Cardiac septum (tissue), 1 donor: ENCODE measurements at regions not wholly inside any gene's neighbourhood (a gene's known extent, or its start where the extent isn't known, plus 50 kb on each side); places are given as distances from the start of the nearest gene placed in this dataset.
"Not testable (repeated sequence)": the region's sequence is repeated elsewhere in the genome, so short reads cannot be mapped to it uniquely, and the experiment has no call there.

Experiments used
- DNase-seq: peaks from one replicate; pipeline ENCODE4 v3.0.0-alpha.2; 2020; ENCODE audit warnings: low spot score
- intact Hi-C: fragments of 100-400 bp; cut with DNase I; formaldehyde crosslinking; loops from one replicate; pipeline ENCODE4 v1.14.0; 2022
- donor health status: DM: no; HTN: no; CAD: no.

DNA sequence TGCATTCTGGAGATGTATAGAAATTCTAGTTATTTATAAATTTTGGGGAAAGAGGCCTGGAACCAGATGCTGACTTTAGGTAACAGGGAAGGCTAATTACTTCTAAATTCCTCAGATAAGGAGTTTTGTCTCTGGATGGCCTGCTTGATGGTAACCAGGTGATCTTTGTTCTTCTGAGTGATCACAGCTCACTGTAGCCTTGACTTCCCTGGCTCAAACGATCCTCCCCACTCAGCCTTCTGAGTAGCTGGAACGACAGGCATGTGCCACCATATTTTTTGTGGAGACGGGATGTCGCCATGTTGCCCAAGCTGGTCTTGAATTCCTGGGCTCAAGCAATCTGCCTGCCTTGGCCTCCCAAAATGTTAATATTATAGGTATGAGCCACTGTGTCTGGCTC lies 54.4 kb upstream of the MSH6 start:
- no peak for DNase-seq
- intact Hi-C loops = no loop called here

DNA sequence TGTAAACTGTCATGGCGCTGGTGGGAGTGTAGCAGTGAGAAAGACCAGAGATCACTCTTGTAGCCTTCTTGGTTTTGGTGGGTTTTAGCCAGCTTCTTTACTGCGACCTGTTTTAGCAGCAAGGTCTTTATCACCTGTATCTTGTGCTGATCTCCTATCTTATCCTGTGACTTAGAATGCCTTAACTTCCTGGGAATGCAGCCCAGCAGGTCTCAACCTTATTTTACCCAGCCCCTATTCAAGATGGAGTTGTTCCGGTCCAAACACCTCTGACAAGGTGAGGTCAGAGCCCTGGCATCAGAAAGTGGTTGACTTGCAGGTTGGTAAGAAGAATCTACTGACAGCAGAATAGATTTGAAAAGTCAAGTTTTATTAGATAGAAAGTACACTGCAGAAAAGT lies 55.0 kb upstream of the MSH6 start:
- DNase-seq = no peak
- intact Hi-C loops = no loop called here

DNA sequence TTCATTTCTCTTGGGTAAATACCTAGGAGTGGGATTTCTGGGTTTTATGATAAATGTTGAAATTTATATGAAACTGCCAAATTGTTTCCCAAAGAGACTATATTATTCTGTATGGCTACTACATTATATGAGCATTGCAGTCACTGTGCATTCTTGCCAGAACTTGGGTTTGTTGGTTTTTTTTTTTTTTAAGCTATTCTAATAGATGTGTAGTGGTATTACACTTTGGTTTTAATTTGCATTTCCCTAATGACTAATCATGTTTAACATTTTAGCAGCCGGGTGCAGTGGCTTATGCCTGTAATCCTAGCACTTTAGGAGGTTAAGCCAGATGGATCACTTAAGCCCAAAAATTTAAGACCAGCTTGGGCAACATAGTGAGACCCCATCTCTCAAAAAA lies 56.0 kb upstream of the MSH6 start:
- intact Hi-C loops = not testable (repeated sequence)

DNA sequence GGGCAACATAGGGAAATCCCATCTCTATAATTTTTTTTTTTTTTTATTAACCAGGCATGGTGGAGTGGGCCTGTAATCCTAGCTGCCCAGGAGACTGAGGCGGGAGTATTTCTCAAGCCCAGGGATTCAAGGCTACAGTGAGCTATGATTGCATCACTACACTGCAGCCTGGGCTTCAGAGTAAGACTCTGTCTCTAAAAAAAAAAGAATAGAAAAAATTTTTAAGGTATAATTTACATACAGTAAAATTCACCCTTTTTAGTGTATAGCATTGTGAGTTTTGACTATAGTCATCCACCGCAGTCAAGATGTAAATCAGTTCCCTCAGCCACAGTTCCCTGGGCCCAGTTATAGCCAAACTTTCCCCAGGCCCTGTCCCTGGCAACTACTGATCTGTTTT lies 57.1 kb upstream of the MSH6 start:
- no peak for DNase-seq
- intact Hi-C loops = no loop called here

More for the DNA sequence above, 56.0 kb upstream of the MSH6 start:
- not testable (repeated sequence) for DNase-seq

DNA sequence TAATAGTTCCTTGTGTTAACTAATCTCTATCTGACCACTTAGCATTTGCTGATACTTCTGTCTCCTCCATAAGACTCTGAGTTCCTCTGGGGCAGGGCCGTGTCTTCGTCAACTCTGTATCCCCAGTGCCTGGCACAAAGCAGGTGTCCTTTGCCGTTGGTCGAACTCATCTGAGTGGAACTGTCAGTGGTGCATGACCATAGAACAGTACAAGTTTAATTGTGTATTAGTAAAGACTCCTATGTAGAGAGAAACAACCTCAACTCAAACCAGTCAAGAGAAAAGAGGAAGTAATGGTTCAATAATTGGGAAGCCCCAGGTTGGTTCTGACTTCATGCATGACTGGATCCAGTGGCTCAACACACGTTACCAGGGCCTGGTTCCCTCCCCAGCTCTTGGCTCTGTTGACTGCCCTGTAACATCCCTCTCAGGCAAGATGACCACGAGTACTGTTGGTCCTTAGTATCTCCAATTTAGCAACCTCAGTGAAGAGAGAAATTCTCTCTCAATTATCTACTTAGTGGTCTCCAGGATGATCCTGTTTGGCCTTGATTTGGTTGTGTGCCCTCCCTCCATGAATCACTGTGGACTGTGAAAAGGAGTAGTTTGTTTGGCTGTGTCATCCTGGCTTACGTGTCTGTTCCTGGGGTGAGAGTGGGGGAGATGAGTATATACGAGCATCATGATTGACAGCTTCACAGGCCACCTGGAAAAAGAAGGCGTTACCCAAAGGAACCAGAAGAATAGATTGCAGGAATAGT lies 58.5 kb upstream of the MSH6 start:
- intact Hi-C loops = no loop called here
- no peak for DNase-seq

DNA sequence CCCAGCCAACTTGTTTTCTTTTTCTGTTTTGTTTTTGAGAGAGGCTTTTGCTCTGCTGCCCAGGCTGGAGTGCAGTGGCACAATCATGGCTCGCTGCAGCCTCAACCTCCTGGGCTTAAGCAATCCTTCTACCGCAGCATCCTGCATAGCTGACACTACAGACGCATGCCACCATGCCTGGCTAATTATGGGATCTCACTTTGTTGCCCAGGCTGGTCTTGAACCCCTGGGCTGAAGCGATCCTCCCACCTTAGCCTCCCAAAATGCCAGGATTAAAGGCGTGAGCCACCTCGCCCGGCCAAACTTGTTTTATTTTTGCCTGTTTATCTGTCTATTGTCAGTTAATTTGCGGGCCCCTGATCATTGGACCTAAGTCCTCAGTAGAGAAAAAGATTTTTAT lies 61.6 kb upstream of the MSH6 start:
- intact Hi-C loops = no loop called here

DNA sequence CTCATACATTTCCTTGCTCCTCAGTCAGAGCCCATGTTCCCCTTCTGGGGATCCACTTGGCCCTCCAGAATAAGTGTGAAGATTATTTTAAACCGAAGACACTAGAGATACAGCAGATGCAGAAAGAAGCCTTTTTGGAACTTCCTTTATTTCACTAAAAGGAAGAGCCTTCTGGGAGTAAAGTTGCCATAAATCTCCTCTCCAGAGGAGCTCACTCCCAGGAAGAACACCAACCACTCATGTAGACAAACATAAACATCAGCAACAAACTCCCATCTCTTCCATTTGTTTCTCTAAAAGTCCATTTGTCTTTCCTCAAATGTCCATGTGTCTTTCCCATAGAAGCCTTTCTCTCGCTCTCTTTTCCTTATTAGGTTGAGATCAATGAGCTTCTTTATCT lies 62.4 kb upstream of the MSH6 start:
- intact Hi-C loops = no loop called here
- DNase-seq = no peak

More for the DNA sequence above, 61.6 kb upstream of the MSH6 start:
- no peak for DNase-seq

DNA sequence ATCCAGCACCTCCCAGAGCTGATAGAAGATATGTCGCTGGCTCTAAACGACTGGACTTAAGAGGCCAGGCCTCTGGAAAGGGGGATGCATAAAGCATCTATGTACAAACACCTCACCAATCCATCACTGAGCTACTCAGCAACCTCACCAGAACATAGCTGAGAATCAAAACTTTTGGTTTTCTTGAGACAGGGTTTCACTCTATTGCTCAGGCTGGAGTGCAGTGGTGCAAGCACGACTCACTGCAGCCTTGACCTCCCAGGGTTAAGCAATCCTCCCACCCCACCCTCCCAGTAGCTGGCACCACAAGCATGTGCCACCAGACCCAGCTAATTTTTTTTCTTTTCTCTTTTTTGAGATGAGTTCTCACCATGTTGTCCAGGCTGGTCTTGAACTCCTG lies 62.9 kb upstream of the MSH6 start:
- DNase-seq = no peak
- intact Hi-C loops = no loop called here

DNA sequence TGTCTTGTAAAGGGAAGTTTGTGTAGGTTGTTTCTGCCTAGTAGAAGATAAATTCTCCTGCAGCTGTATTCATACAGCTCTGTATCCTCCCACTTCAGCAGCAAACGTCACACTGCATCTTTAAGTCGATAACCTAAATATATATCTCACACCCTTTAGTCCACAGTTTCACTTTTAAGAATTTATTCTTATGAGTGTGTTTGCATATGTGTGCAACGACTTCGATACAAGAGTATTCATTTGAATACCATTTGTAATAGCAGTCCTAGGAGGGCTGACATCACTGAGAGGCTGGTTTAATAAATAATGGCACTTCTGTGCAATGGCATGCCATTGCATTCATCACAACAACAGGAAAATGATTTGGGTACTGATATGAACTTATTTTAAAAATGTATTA lies 63.8 kb upstream of the MSH6 start:
- DNase-seq = no peak
- intact Hi-C loops = no loop called here

DNA sequence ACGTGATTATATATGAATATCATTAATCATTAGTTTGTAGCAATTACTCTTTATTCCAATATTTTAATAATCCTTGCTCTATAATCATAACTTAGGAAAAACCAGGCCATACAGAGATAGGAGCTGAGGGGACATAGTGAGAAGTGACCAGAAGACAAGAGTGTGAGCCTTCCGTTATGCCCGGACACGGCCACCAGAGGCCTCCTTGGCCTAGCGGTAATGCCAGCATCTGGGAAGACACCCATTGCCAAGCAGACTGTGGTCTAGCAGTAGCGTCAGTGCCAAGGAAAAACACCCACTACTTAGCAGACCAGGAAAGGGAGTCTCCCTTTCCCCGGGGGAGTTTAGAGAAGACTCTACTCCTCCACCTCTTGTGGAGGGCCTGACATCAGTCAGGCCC lies 66.6 kb upstream of the MSH6 start:
- DNase-seq, intact Hi-C loops: not testable (repeated sequence)

DNA sequence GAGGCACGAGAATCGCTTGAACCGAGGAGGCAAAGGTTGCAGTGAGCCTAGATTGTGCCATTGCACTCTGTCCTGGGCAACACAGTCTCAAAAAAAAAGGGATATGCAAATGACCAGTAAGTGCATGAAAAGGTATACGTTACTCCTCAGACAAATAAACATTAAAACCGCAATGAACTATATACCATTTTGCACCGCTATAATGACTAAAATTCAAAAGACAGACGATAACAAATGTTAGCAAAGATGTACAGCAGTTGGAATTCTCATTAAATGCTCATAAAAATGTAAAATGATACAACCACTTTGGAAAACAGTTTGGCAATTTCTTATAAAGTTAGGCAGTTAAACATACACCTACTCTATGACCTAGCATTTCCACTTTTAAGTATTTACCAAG lies 67.4 kb upstream of the MSH6 start:
- no peak for DNase-seq
- intact Hi-C loops = no loop called here

DNA sequence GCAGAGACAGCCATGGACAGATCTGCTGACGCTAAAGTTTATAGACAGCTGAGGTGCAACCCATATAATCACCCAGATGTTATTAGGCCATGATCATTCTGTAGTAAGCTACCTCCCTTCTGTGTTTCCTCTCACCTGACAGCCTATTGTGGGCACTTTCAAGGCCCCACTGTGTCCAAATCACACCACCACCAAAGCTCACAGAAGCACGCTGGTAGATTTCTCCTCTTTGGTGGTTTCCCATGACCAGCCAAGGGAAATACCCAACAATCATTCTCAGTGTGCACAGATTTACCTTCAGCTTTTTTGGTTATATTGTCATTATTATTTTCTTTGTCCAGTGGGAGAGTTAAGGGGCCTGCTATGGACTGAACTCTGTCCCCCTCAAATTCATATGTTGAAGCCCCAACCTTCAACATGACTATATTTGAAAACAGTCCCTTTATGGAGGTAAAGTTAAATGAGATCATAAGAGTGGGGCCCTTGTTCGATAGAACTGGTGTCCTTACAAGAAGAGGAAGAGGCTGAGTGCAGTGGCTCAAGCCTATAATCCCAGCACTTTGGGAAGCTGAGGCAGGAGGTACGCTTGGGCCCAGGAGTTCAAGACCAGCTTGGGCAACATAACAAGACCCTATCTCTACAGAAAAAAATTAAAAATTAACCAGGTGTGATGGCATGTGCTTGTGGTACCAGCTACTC lies 74.0 kb upstream of the MSH6 start:
- DNase-seq = no peak
- intact Hi-C loops = no loop called here

DNA sequence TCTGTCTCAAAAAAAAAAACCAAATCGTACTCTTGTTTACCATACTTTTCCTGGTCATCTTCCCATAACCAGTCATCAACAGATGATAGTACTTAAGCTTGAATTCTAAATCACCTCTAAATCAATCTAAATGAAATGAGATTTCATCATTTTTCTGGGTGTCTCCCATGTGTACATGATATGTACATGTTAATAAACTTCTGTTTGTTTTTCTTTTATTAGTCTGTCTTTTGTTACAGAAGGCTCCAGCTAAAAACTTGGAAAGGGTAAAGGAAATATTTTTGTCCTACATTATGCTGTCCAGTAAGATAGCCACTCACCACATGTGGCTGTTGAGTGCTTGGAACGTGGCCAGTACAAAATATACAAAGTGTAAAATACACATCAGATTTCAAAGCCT lies 78.7 kb upstream of the MSH6 start:
- intact Hi-C loops = no loop called here
- DNase-seq = no peak

DNA sequence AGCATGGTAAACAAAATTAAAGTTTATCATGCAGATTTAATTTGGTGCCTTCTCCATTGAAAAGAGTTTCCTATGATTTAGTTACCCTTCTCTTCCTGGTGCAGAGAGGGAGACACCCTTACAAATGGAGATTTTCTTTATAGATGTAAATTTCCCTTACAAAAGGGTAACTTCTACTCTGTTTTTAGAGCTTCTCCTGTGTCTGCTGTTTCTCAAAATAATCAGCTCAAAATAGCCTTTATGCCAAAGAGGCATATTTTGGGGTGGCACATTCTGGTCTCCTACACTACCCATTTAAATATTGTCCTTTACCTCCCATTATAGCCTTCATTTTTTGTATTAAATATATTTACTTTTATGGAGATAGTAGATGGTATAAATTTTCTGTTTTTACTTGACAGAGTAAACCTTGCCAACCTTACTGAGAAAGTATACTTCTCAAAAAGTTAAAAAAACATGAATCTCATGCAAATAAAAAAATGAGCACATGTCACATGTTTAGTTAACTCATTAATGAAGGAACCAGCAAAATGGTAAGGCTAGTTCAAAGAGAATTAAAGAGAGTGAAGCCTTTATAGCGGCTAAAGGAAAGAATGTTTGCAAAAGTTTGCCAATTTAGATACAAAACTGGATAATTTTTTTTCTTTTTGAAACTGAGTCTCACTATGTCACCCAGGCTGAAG lies 83.3 kb upstream of the MSH6 start:
- DNase-seq = no peak
- intact Hi-C loops = no loop called here

DNA sequence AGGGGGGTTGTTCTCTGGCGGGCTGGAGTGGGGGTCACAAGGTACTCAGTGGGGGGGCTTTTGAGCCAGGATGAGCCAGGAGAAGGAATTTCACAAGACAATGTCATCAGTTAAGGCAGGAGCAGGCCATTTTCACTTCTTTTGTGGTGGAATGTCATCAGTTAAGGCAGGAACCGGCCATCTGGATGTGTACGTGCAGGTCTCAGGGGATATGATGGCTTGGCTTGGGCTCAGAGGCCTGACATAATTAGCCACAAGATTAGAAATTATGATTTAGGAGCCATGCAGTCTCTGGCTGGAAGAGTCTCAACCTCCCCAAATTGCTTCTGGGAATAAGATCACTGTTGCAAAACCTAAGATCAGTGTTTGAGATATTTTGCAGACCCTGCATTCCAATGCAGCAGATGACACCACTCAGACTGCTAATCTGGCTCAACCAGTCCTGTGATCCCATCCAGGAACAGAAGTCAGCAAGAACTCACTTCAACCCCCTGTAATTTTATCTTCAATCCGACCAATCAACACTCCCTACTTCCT lies 84.4 kb upstream of the MSH6 start:
- intact Hi-C loops, DNase-seq: not testable (repeated sequence)

DNA sequence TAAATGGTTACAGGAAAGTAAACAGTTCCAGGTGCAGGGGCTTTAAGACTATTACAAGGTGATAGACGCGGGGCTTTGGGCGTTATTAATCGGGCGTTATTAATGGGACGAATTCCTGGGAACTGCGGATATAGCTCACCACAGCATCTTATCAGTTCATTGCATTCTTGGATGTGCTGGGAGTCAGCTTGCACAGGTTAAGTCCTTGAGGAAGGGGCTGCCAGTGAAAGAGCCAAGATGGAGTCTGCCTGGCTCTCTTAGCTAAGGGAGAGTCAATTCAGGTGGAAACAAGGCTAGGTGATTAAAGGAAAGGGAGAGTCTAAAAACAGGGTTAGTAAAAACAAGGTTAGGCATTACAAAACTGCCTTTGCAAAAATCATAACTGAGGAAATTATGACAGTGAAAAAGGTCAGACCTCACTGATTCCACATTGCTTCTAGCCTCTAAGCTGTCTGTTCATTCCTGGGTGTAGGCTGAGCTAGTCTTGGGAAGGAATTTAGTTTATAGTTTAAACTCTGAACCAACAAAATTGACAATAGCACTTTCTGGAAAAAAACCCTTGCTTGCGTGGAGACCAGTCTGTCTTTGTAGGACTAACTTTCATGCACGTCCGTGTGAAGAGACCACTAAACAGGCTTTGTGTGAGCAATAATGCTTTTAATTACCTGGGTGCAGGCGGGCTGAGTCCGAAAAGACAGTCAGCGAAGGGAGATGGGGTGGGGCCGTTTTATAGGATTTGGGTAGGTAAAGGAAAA lies 85.1 kb upstream of the MSH6 start:
- DNase-seq, intact Hi-C loops: not testable (repeated sequence)

DNA sequence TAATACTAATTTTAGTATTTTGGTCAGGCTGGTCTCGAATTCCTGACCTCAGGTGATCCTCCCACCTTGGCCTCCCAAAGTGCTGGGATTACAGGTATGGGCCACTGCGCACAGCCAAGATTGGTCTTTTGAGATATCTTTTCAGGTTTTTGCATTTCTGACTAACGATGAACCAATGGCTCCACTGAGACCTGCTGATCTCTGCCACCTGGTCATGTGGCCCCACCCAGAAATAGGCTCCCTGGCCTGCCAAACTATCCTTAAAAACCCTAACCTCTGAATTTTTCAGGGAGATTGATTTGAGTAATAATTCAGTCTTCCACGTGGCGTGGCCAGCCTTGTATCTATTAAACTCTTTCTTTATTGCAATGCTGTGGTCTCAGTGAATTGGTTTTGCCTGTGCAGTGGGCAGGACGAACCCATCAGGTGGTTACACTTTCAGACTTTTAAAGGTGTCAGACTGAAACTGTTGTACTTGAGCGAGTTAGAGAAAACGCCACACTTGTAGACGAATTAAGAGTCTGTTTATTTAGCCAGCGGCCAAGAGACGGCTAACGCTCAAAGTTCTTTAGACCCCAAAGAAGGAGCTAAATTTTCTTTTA lies 85.8 kb upstream of the MSH6 start:
- intact Hi-C loops = no loop called here
- DNase-seq = no peak

DNA sequence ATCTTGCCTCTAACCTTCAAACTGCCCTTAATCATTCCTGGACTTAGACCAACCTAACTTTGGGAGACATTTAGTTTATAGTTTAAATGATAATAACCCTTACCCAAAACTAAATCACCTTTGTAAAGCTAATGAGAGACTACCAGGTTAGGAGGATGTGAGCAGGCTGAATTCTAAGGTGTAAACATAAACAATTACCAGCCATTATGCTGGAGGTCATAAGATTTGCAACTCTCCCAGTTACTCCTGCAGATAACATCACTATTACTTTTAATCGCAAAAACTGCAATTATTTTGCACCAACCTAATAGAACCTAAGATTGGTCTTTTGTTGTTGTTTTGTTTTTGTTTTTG lies 86.5 kb upstream of the MSH6 start:
- DNase-seq = no peak
- intact Hi-C loops = no loop called here

DNA sequence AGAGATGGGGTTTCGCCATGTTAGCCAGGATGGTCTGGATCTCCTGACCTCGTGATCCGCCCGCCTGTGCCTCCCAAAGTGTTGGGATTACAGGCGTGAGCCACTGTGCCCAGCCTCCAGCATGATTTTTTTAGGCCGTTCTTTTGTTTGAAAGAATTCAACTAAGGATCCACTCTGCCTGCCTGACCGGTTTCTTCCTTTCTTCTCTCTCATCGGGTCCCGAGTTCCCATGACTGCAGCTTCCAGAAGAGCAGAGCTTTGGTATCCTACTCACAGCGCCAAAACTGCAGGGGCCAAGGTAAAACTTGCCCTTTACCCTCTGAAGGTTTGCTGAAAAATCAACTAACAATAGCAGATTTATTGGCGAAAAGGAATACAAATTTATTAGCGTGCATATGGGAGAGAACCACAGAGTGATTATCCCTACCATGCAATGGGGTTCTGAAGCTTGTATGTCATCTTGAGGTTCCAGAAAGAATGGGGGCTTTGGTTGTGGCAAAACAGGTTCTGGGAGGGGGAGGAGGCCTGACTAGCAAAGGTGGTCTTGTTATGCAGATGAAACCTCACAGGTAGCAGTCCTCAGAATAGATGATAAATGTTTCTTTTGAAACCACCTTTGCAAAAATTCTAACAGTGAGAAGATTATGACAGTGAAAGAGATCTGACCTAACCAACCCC lies 87.0 kb upstream of the MSH6 start:
- intact Hi-C loops = no loop called here
- no peak for DNase-seq
